ENCODE measurements at regions not wholly inside any gene's neighbourhood (a gene's known extent, or its start where the extent isn't known, plus 50 kb on each side); places are given as distances from the start of the nearest gene placed in this dataset.

DNA sequence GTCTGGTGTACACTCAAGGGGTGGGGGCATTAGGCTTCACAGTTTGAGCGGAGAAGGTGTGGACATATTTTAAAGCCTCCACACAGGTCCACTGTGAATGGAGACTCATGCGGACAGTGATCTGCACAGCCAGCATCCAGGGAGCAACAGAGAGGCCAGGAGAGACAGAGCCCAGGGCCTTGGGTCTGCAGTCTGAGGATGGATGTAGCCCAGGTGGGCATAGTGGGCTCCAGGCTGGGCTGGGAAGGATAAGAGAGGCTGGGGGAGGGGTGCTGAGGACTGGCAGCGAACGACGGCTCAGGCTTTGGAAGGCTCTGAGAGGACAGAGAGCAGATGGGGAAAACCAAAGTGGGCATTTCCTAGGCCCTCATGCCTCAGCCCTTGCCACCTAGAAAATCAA is 128.8 kb downstream of the PAPOLA start:
- in situ Hi-C loops (cut with HindIII; ENCODE audit: low sequenced_read_pairs), result no loop called here
- TF ChIP-seq CTCF (IDR thresholded peaks at IDR 0.05; ENCODE audit: low read depth, low read length), result no peak
- H3K4me3 ChIP-seq (ENCODE audit: low read depth, low read length), result no peak overlapping the region
- no peak for DNase-seq (ENCODE audit: low read depth, low spot score)

DNA sequence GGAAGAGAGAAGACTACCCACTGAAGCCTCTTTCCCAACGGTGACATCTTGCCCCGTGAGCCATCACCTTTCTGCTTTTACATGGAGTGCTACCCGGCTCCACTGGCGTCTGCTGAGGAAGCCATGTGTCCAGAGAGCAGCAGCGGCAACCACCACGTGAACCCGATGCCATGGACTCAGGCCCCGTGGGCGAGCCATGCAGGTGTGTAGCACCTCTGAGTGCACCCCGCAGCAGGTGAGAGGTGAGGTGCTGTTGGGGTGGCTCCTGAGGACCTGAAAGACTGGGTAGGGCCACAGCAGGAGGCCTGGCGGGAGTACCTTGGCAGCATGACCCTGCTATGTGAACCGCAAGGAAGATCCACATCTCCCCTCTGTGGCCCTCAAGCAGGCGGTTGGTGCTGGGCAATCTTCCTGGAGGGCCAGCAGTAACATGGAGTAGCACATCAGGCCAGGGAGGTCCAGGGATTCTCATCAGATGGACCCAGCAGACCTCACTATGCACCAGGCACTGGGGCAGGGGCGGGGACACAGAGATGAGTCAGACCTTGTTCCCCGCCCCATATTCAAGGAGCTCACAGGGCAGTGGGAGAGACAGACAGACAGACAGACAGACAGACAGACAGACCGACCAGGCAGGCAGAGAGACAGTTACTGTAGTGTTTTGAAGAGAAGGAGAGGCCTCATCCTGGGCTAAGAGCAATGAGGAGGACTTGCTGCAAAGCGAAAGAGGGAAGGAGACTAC is 129.6 kb downstream of the PAPOLA start:
- in situ Hi-C loops (cut with HindIII; ENCODE audit: low sequenced_read_pairs), result no loop called here

DNA sequence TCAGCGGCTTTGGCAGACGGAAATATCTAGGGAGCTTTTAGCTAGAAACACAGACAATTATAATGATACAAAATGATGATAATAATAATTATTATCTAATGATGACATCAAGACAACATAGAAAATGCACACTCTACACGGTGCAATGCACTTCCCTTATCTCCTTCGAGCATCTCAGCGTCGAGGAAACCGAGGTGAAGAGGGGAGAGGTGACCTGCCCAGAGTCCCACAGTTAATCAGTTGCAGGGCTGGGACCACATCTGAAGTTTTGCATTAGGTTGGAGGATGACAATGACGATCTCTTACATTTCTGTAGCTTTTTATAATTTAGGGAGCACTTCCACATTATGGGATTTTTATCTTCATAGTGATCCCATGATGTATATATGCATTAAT is 130.2 kb downstream of the PAPOLA start:
- H3K4me3 ChIP-seq (ENCODE audit: low read depth, low read length), result no peak overlapping the region
- no peak for TF ChIP-seq CTCF (IDR thresholded peaks at IDR 0.05; ENCODE audit: low read depth, low read length)
- DNase-seq (ENCODE audit: low read depth, low spot score), result no peak
- in situ Hi-C loops (cut with HindIII; ENCODE audit: low sequenced_read_pairs), result no loop called here

More for the DNA sequence above, 129.6 kb downstream of the PAPOLA start:
- H3K4me3 ChIP-seq (ENCODE audit: low read depth, low read length), result no peak overlapping the region
- no peak for DNase-seq (ENCODE audit: low read depth, low spot score)
- TF ChIP-seq CTCF (IDR thresholded peaks at IDR 0.05; ENCODE audit: low read depth, low read length), result no peak

GRCh38 chr14:96633096-96633495 is 130.9 kb downstream of the PAPOLA start:
- TF ChIP-seq CTCF (IDR thresholded peaks at IDR 0.05; ENCODE audit: low read depth, low read length), result no peak
- H3K4me3 ChIP-seq (ENCODE audit: low read depth, low read length), result no peak overlapping the region
- in situ Hi-C loops (cut with HindIII; ENCODE audit: low sequenced_read_pairs), result no loop called here
- no peak for DNase-seq (ENCODE audit: low read depth, low spot score)

DNA sequence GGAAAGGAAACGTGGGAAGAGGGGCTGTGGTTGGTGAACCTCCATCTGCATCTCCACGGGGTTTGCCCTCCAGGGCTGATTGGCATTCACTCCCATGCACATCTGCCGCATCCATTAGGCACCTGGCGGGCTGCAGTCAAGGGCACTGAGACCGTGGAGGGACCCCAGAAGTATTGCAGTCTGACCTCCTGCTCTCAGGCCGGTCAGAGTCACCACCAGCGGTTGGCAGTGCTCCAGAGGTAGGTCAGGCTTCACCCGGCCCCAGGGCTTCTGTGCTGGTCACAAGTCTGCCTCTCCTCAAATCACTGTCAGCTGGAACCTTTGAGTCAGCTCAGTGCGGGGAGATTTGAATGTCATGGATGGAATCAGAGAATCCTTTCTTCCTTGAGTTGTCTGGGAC is 132.3 kb downstream of the PAPOLA start:
- no peak for TF ChIP-seq CTCF (IDR thresholded peaks at IDR 0.05; ENCODE audit: low read depth, low read length)
- in situ Hi-C loops (cut with HindIII; ENCODE audit: low sequenced_read_pairs), result no loop called here
- no peak for DNase-seq (ENCODE audit: low read depth, low spot score)
- no peak overlapping the region for H3K4me3 ChIP-seq (ENCODE audit: low read depth, low read length)

GRCh38 chr14:96634896-96635295 is 132.7 kb downstream of the PAPOLA start:
- in situ Hi-C loops (cut with HindIII; ENCODE audit: low sequenced_read_pairs), result no loop called here
- DNase-seq (ENCODE audit: low read depth, low spot score), result no peak
- no peak for TF ChIP-seq CTCF (IDR thresholded peaks at IDR 0.05; ENCODE audit: low read depth, low read length)

More at GRCh38 chr14:96634896-96635295, 132.7 kb downstream of the PAPOLA start:
- H3K4me3 ChIP-seq (ENCODE audit: low read depth, low read length), result no peak overlapping the region
